ENCODE measurements at regions not wholly inside any gene's neighbourhood (a gene's known extent, or its start where the extent isn't known, plus 50 kb on each side); places are given as distances from the start of the nearest gene placed in this dataset.

- DNase-seq, result no peak
- Mint-ChIP-seq H3K36me3 (no peaks in the 10 kb centered on the region), H3K27ac (no peak overlapping the region), H3K9me3 (peaks cover 0 to 11% (median 3%) of the 10 kb centered on the region in 7 donors), H3K4me3 (no peak overlapping the region), H3K4me1 (peaks cover 0 to 4% (median 3%) of the 10 kb centered on the region in 3 donors), H3K27me3 (peaks cover 10 to 32% (median 31%) of the 10 kb centered on the region in 3 donors)
- ATAC-seq (ENCODE audit: low read depth in 2 of 2), result no peak
Observed at GRCh38 chr21:38920631-38921398, 115.1 kb downstream of the ETS2 start.

- Mint-ChIP-seq H3K36me3 (no peaks in the 10 kb centered on the region), H3K9me3 (peaks cover 0 to 11% (median 3%) of the 10 kb centered on the region in 7 donors), H3K4me3 (no peak overlapping the region), H3K27ac (no peak overlapping the region), H3K27me3 (peaks cover 4 to 22% (median 20%) of the 10 kb centered on the region in 3 donors), H3K4me1 (no peaks in the 10 kb centered on the region)
- DNase-seq (no peak), ATAC-seq (ENCODE audit: low read depth in 2 of 2) (no peak)
Observed at GRCh38 chr21:38918607-38919346, 113.0 kb downstream of the ETS2 start.

GRCh38 chr21:38917043-38917774, 111.5 kb downstream of the ETS2 start:
- no peak overlapping the region for H3K4me3 Mint-ChIP-seq
- ATAC-seq (ENCODE audit: low read depth in 2 of 2), result no peak
- H3K4me1 Mint-ChIP-seq, result no peaks in the 10 kb centered on the region
- peaks cover 4 to 14% (median 10%) of the 10 kb centered on the region in 3 donors for H3K27me3 Mint-ChIP-seq
- H3K27ac Mint-ChIP-seq, result no peak overlapping the region
- peaks cover 0 to 4% (median 0%) of the 10 kb centered on the region in 7 donors for H3K9me3 Mint-ChIP-seq
- DNase-seq, result no peak
- H3K36me3 Mint-ChIP-seq, result no peaks in the 10 kb centered on the region

GRCh38 chr21:38916214-38916964, 110.7 kb downstream of the ETS2 start:
- Mint-ChIP-seq H3K36me3 (no peaks in the 10 kb centered on the region), H3K27me3 (peaks cover 8 to 12% (median 8%) of the 10 kb centered on the region in 3 donors), H3K4me1 (no peaks in the 10 kb centered on the region), H3K9me3 (no peaks in the 10 kb centered on the region), H3K27ac (no peak overlapping the region), H3K4me3 (no peak overlapping the region)
- ATAC-seq (ENCODE audit: low read depth in 2 of 2) (no peak), DNase-seq (no peak)

GRCh38 chr21:38915546-38915945, 109.8 kb downstream of the ETS2 start:
- Mint-ChIP-seq H3K27me3 (peaks cover 8 to 16% (median 8%) of the 10 kb centered on the region in 3 donors), H3K4me3 (no peak overlapping the region), H3K4me1 (no peaks in the 10 kb centered on the region), H3K36me3 (no peaks in the 10 kb centered on the region), H3K27ac (no peak overlapping the region), H3K9me3 (no peaks in the 10 kb centered on the region)
- ATAC-seq (ENCODE audit: low read depth in 2 of 2) (no peak), DNase-seq (no peak)

- H3K9me3 Mint-ChIP-seq, result no peaks in the 10 kb centered on the region
- ATAC-seq (ENCODE audit: low read depth in 2 of 2), result no peak
- no peaks in the 10 kb centered on the region for H3K36me3 Mint-ChIP-seq
- no peaks in the 10 kb centered on the region for H3K4me1 Mint-ChIP-seq
- peaks cover 6 to 16% (median 8%) of the 10 kb centered on the region in 3 donors for H3K27me3 Mint-ChIP-seq
- no peak for DNase-seq
- no peak overlapping the region for H3K27ac Mint-ChIP-seq
- H3K4me3 Mint-ChIP-seq, result peak overlapping the region in 1 of 8 donors; percentile 31
Observed at GRCh38 chr21:38914528-38915293, 109.0 kb downstream of the ETS2 start.

GRCh38 chr21:38913893-38914527, 108.3 kb downstream of the ETS2 start:
- H3K27me3 Mint-ChIP-seq, result peaks cover 0 to 16% (median 8%) of the 10 kb centered on the region in 3 donors
- ATAC-seq (ENCODE audit: low read depth in 2 of 2) (no peak), DNase-seq (no peak)
- no peaks in the 10 kb centered on the region for H3K36me3 Mint-ChIP-seq
- H3K27ac Mint-ChIP-seq, result no peak overlapping the region
- H3K9me3 Mint-ChIP-seq, result no peaks in the 10 kb centered on the region
- H3K4me1 Mint-ChIP-seq, result no peaks in the 10 kb centered on the region
- no peak overlapping the region for H3K4me3 Mint-ChIP-seq

- H3K4me3 Mint-ChIP-seq, result peak overlapping the region in 1 of 8 donors; percentile 36
- ATAC-seq (ENCODE audit: low read depth in 2 of 2), result peak in 1 of 2 donors; percentile 23
Observed at GRCh38 chr21:38913120-38913892, 107.6 kb downstream of the ETS2 start.

GRCh38 chr21:38912789-38913119, 107.0 kb downstream of the ETS2 start:
- no peak for ATAC-seq (ENCODE audit: low read depth in 2 of 2)
- Mint-ChIP-seq H3K4me1 (no peaks in the 10 kb centered on the region), H3K27ac (no peak overlapping the region), H3K4me3 (no peak overlapping the region), H3K36me3 (no peaks in the 10 kb centered on the region), H3K9me3 (no peaks in the 10 kb centered on the region), H3K27me3 (peaks cover 6 to 16% (median 8%) of the 10 kb centered on the region in 3 donors)
- no peak for DNase-seq

More at GRCh38 chr21:38913120-38913892, 107.6 kb downstream of the ETS2 start:
- no peak overlapping the region for H3K27ac Mint-ChIP-seq
- no peak for DNase-seq
- H3K9me3 Mint-ChIP-seq, result no peaks in the 10 kb centered on the region
- no peaks in the 10 kb centered on the region for H3K36me3 Mint-ChIP-seq
- H3K27me3 Mint-ChIP-seq, result peaks cover 3 to 16% (median 8%) of the 10 kb centered on the region in 3 donors
- H3K4me1 Mint-ChIP-seq, result no peaks in the 10 kb centered on the region

- ATAC-seq (ENCODE audit: low read depth in 2 of 2) (no peak), DNase-seq (no peak)
- Mint-ChIP-seq H3K4me3 (no peak overlapping the region), H3K9me3 (no peaks in the 10 kb centered on the region), H3K36me3 (no peaks in the 10 kb centered on the region), H3K4me1 (no peaks in the 10 kb centered on the region), H3K27ac (no peak overlapping the region), H3K27me3 (peaks cover 6 to 14% (median 8%) of the 10 kb centered on the region in 3 donors)
Observed at GRCh38 chr21:38912102-38912629, 106.4 kb downstream of the ETS2 start.

GRCh38 chr21:38911484-38912101, 105.9 kb downstream of the ETS2 start:
- Mint-ChIP-seq H3K27me3 (peaks cover 6 to 12% (median 6%) of the 10 kb centered on the region in 3 donors), H3K9me3 (no peaks in the 10 kb centered on the region), H3K36me3 (no peaks in the 10 kb centered on the region), H3K27ac (no peak overlapping the region), H3K4me1 (no peaks in the 10 kb centered on the region), H3K4me3 (no peak overlapping the region)
- no peak for DNase-seq
- no peak for ATAC-seq (ENCODE audit: low read depth in 2 of 2)

Measured in naive B cell (primary cell).